ENCODE measurements at regions not wholly inside any gene's neighbourhood (a gene's known extent, or its start where the extent isn't known, plus 50 kb on each side); places are given as distances from the start of the nearest gene placed in this dataset.

DNA sequence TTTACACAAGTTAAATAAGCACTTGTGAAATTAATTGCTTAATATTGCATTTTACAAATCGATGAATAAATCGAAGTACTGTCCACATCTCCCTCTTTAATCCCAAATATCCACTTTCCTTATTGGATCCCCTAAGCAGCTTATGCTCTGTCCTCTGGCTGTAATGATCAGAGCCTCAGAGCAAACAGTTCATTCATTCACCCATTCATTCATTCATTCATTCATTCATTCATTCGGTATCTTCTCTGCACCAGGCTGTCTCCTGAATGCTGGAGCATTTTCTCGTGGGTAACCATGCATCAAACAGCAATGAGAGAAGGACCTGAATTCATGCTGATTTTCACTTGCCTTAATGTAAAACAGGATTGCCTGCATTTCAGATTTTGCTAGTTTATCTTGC, 69.5 kb upstream of the IGSF21 start:
- H3K36me3 Mint-ChIP-seq = no peaks in the 10 kb centered on the region
- no peaks in the 10 kb centered on the region for H3K9me3 Mint-ChIP-seq
- H3K27ac Mint-ChIP-seq = peak overlapping the region in 1 of 8 donors; percentile 69
- Histone ChIP-seq H3K4me1 (ENCODE audit: insufficient read depth, low read length) (no peaks in the 10 kb centered on the region), H3K27me3 (ENCODE audit: insufficient read depth, low read length, poor library complexity, severe bottlenecking) (no peaks in the 10 kb centered on the region), H3K36me3 (ENCODE audit: insufficient read depth, low read length) (no peaks in the 10 kb centered on the region), H3K9me3 (ENCODE audit: low read length) (no peaks in the 10 kb centered on the region), H3K27ac (ENCODE audit: low read depth, low read length) (no peak overlapping the region), H3K4me3 (ENCODE audit: low read length) (no peak overlapping the region)
- no peak for DNase-seq
- POLR2A ChIA-PET = no interaction called here
- CTCF ChIA-PET = no interaction called here
- H3K4me3 Mint-ChIP-seq = no peak overlapping the region
- H3K27me3 Mint-ChIP-seq = peaks cover 2 to 7% of the 10 kb centered on the region in 2 donors
- H3K4me1 Mint-ChIP-seq = peaks cover 0 to 4% (median 0%) of the 10 kb centered on the region in 3 donors

- ChIA-PET POLR2A (no interaction called here), CTCF (no interaction called here)
- Histone ChIP-seq H3K27ac (ENCODE audit: low read depth, low read length) (no peak overlapping the region), H3K4me1 (ENCODE audit: insufficient read depth, low read length) (no peaks in the 10 kb centered on the region), H3K4me3 (ENCODE audit: low read length) (no peak overlapping the region), H3K27me3 (ENCODE audit: insufficient read depth, low read length, poor library complexity, severe bottlenecking) (no peaks in the 10 kb centered on the region), H3K9me3 (ENCODE audit: low read length) (no peaks in the 10 kb centered on the region), H3K36me3 (ENCODE audit: insufficient read depth, low read length) (no peaks in the 10 kb centered on the region)
- no peaks in the 10 kb centered on the region for H3K36me3 Mint-ChIP-seq
- peaks cover 0 to 4% (median 0%) of the 10 kb centered on the region in 3 donors for H3K4me1 Mint-ChIP-seq
- DNase-seq = no peak
- peaks cover 1 to 3% of the 10 kb centered on the region in 2 donors for H3K27me3 Mint-ChIP-seq
- H3K9me3 Mint-ChIP-seq = no peaks in the 10 kb centered on the region
- H3K27ac Mint-ChIP-seq = no peak overlapping the region
- H3K4me3 Mint-ChIP-seq = no peak overlapping the region
These were observed 68.5 kb upstream of the IGSF21 start for GRCh38 chr1:18039102-18039501.

DNA sequence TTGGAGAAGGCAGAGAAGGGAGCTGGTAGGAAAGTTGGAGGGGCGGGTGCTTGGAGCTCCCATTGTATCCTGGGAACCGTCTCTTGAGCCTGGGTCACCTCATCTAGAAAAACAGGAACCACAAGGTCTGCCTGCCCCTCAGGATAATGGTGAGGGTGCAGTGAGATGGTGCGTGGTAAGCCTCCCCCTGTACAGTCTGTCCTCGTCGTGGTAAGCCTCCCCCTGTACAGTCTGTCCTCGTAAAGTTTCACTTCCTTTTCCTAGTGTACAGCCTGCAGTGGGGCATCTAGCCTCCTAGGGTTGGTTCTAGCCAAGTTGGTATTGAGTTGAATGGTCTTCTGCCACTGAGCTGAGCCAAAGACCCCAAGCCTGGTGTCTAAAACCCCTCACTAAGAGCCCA, 66.5 kb upstream of the IGSF21 start:
- no peak overlapping the region for H3K27ac ChIP-seq (ENCODE audit: low read depth, low read length)
- peaks cover 5 to 13% of the 10 kb centered on the region in 2 donors for H3K27me3 Mint-ChIP-seq
- H3K36me3 ChIP-seq (ENCODE audit: insufficient read depth, low read length) = no peaks in the 10 kb centered on the region
- no peaks in the 10 kb centered on the region for H3K36me3 Mint-ChIP-seq
- H3K4me3 Mint-ChIP-seq = no peak overlapping the region
- H3K4me3 ChIP-seq (ENCODE audit: low read length) = no peak overlapping the region
- ChIA-PET CTCF (no interaction called here), POLR2A (no interaction called here)
- H3K27ac Mint-ChIP-seq = no peak overlapping the region
- no peaks in the 10 kb centered on the region for H3K4me1 ChIP-seq (ENCODE audit: insufficient read depth, low read length)
- peaks cover 0 to 4% (median 0%) of the 10 kb centered on the region in 3 donors for H3K4me1 Mint-ChIP-seq
- no peak for DNase-seq
- H3K27me3 ChIP-seq (ENCODE audit: insufficient read depth, low read length, poor library complexity, severe bottlenecking) = no peaks in the 10 kb centered on the region
- H3K9me3 Mint-ChIP-seq = no peaks in the 10 kb centered on the region
- H3K9me3 ChIP-seq (ENCODE audit: low read length) = no peaks in the 10 kb centered on the region

DNA sequence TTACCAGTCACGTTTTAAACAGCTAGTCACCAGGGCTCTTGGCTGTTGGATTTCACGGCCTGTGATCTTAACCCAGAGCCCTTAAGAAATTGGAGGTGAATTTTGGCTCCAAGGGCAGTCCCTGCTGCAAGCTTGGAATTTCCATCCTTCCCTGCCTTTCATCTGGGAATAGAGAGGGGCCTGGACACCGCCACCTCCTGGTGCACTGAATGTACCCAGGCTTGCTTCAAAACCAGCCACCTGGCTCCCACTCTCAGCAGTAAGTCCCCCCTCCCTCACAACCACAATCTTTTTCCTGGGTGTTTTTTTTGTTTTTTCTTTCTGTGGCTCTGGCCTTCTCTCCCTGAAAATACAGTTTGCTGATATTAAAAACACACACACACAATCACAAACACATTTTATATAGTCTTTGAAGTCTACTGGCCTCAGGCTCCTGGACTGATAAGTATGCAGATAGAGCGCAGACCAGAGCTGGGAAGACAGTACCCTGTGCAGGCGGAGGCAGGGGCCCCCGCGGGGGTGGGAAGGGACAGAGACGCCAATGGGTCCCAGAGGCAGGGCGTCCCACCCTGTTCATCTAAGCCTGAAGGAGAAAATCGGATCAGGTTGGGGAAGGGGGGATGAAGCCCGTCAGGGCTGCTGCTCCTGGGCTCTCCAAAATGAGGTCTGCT, 65.8 kb upstream of the IGSF21 start:
- Histone ChIP-seq H3K27ac (ENCODE audit: low read depth, low read length) (no peak overlapping the region), H3K4me1 (ENCODE audit: insufficient read depth, low read length) (no peaks in the 10 kb centered on the region), H3K27me3 (ENCODE audit: insufficient read depth, low read length, poor library complexity, severe bottlenecking) (no peaks in the 10 kb centered on the region), H3K9me3 (ENCODE audit: low read length) (no peaks in the 10 kb centered on the region), H3K4me3 (ENCODE audit: low read length) (no peak overlapping the region), H3K36me3 (ENCODE audit: insufficient read depth, low read length) (no peaks in the 10 kb centered on the region)
- Mint-ChIP-seq H3K4me3 (no peak overlapping the region), H3K27me3 (peaks cover 7 to 13% of the 10 kb centered on the region in 2 donors), H3K9me3 (no peaks in the 10 kb centered on the region), H3K4me1 (peaks cover 0 to 4% (median 0%) of the 10 kb centered on the region in 3 donors), H3K36me3 (no peaks in the 10 kb centered on the region), H3K27ac (no peak overlapping the region)
- ChIA-PET CTCF (no interaction called here), POLR2A (no interaction called here)
- no peak for DNase-seq

- ChIA-PET POLR2A (no interaction called here), CTCF (no interaction called here)
- no peak for DNase-seq
- Histone ChIP-seq H3K36me3 (ENCODE audit: insufficient read depth, low read length) (no peaks in the 10 kb centered on the region), H3K4me1 (ENCODE audit: insufficient read depth, low read length) (no peaks in the 10 kb centered on the region), H3K27ac (ENCODE audit: low read depth, low read length) (no peak overlapping the region), H3K27me3 (ENCODE audit: insufficient read depth, low read length, poor library complexity, severe bottlenecking) (no peaks in the 10 kb centered on the region), H3K9me3 (ENCODE audit: low read length) (no peaks in the 10 kb centered on the region), H3K4me3 (ENCODE audit: low read length) (no peak overlapping the region)
- no peak overlapping the region for H3K27ac Mint-ChIP-seq
- H3K36me3 Mint-ChIP-seq = no peaks in the 10 kb centered on the region
- H3K4me1 Mint-ChIP-seq = no peaks in the 10 kb centered on the region
- no peak overlapping the region for H3K4me3 Mint-ChIP-seq
- H3K27me3 Mint-ChIP-seq = peaks cover 9 to 13% of the 10 kb centered on the region in 2 donors
- H3K9me3 Mint-ChIP-seq = no peaks in the 10 kb centered on the region
These were observed 63.7 kb upstream of the IGSF21 start for GRCh38 chr1:18043871-18044270.

GRCh38 chr1:18045203-18045602, 62.4 kb upstream of the IGSF21 start:
- H3K36me3 ChIP-seq (ENCODE audit: insufficient read depth, low read length) = no peaks in the 10 kb centered on the region
- H3K27me3 ChIP-seq (ENCODE audit: insufficient read depth, low read length, poor library complexity, severe bottlenecking) = no peaks in the 10 kb centered on the region
- no peak overlapping the region for H3K4me3 ChIP-seq (ENCODE audit: low read length)
- CTCF ChIA-PET = no interaction called here
- Mint-ChIP-seq H3K4me1 (no peaks in the 10 kb centered on the region), H3K4me3 (no peak overlapping the region), H3K36me3 (no peaks in the 10 kb centered on the region), H3K9me3 (peaks cover 0 to 2% (median 0%) of the 10 kb centered on the region in 5 donors), H3K27me3 (peaks cover 9 to 13% of the 10 kb centered on the region in 2 donors), H3K27ac (no peak overlapping the region)
- no peaks in the 10 kb centered on the region for H3K4me1 ChIP-seq (ENCODE audit: insufficient read depth, low read length)
- no peak for DNase-seq
- H3K27ac ChIP-seq (ENCODE audit: low read depth, low read length) = no peak overlapping the region
- POLR2A ChIA-PET = no interaction called here
- no peaks in the 10 kb centered on the region for H3K9me3 ChIP-seq (ENCODE audit: low read length)

- Mint-ChIP-seq H3K4me3 (no peak overlapping the region), H3K27ac (no peak overlapping the region), H3K36me3 (no peaks in the 10 kb centered on the region), H3K4me1 (no peaks in the 10 kb centered on the region), H3K27me3 (peaks cover 9 to 13% of the 10 kb centered on the region in 2 donors), H3K9me3 (peaks cover 0 to 2% (median 0%) of the 10 kb centered on the region in 5 donors)
- Histone ChIP-seq H3K27ac (ENCODE audit: low read depth, low read length) (no peak overlapping the region), H3K9me3 (ENCODE audit: low read length) (no peaks in the 10 kb centered on the region), H3K27me3 (ENCODE audit: insufficient read depth, low read length, poor library complexity, severe bottlenecking) (no peaks in the 10 kb centered on the region), H3K36me3 (ENCODE audit: insufficient read depth, low read length) (no peaks in the 10 kb centered on the region), H3K4me1 (ENCODE audit: insufficient read depth, low read length) (no peaks in the 10 kb centered on the region), H3K4me3 (ENCODE audit: low read length) (no peak overlapping the region)
- CTCF ChIA-PET = no interaction called here
- no peak for DNase-seq
- POLR2A ChIA-PET = no interaction called here
These were observed 62.0 kb upstream of the IGSF21 start for GRCh38 chr1:18045621-18046020.

DNA sequence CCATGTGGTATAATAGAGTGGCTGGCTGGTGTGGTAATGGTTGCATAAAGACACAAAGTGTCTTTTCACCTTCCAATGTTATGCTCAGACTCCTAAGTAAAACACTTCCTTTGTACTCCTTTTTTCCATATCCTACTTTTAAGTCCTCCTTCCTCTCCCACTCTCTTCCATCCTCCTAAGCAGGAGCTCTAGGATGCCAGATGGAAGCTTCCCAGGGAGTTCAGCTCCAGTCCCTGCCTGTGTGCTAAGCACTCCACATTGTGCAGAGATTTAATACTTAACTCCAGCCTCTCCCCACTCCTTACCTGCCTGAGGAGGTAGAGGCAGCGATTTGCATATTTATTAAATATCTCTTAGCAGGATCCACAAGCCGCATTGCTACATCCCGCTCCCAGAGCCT, 60.5 kb upstream of the IGSF21 start:
- no peaks in the 10 kb centered on the region for H3K36me3 ChIP-seq (ENCODE audit: insufficient read depth, low read length)
- Mint-ChIP-seq H3K4me1 (no peaks in the 10 kb centered on the region), H3K36me3 (no peaks in the 10 kb centered on the region), H3K27ac (no peak overlapping the region), H3K4me3 (no peak overlapping the region), H3K9me3 (peaks cover 0 to 2% (median 0%) of the 10 kb centered on the region in 5 donors), H3K27me3 (peaks cover 9 to 13% of the 10 kb centered on the region in 2 donors)
- POLR2A ChIA-PET = no interaction called here
- H3K27me3 ChIP-seq (ENCODE audit: insufficient read depth, low read length, poor library complexity, severe bottlenecking) = no peaks in the 10 kb centered on the region
- no peaks in the 10 kb centered on the region for H3K9me3 ChIP-seq (ENCODE audit: low read length)
- H3K27ac ChIP-seq (ENCODE audit: low read depth, low read length) = no peak overlapping the region
- CTCF ChIA-PET = no interaction called here
- no peak for DNase-seq
- no peak overlapping the region for H3K4me3 ChIP-seq (ENCODE audit: low read length)
- H3K4me1 ChIP-seq (ENCODE audit: insufficient read depth, low read length) = no peaks in the 10 kb centered on the region

- Histone ChIP-seq H3K27ac (ENCODE audit: low read depth, low read length) (no peak overlapping the region), H3K4me1 (ENCODE audit: insufficient read depth, low read length) (no peaks in the 10 kb centered on the region), H3K9me3 (ENCODE audit: low read length) (no peaks in the 10 kb centered on the region), H3K4me3 (ENCODE audit: low read length) (no peak overlapping the region), H3K36me3 (ENCODE audit: insufficient read depth, low read length) (no peaks in the 10 kb centered on the region), H3K27me3 (ENCODE audit: insufficient read depth, low read length, poor library complexity, severe bottlenecking) (no peaks in the 10 kb centered on the region)
- no peaks in the 10 kb centered on the region for H3K36me3 Mint-ChIP-seq
- no peak for DNase-seq
- CTCF ChIA-PET = no interaction called here
- H3K9me3 Mint-ChIP-seq = peaks cover 0 to 2% (median 0%) of the 10 kb centered on the region in 5 donors
- H3K27ac Mint-ChIP-seq = no peak overlapping the region
- H3K4me3 Mint-ChIP-seq = no peak overlapping the region
- POLR2A ChIA-PET = no interaction called here
- H3K4me1 Mint-ChIP-seq = no peaks in the 10 kb centered on the region
- peaks cover 8 to 14% of the 10 kb centered on the region in 2 donors for H3K27me3 Mint-ChIP-seq
These were observed 58.4 kb upstream of the IGSF21 start for GRCh38 chr1:18049228-18049627.
